H1 (cell line): ENCODE measurements at regions not wholly inside any gene's neighbourhood (a gene's known extent, or its start where the extent isn't known, plus 50 kb on each side); places are given as distances from the start of the nearest gene placed in this dataset.

Experiments used
- BRCA1 ChIP-seq: IDR thresholded peaks from 2 replicates; pipeline ENCODE4 v1.6.1; 2012; ENCODE audit warnings: low read depth, low read length, improper control_type of control experiment
- CTCF ChIP-seq, 3 experiments: IDR thresholded peaks; 1 replicate in 2 of 3; 2 replicates in 1 of 3; pipeline versions ENCODE4 v1.5.1 to v1.6.1; 2011; ENCODE audit warnings: low read length in 3 of 3, mild to moderate bottlenecking in 3 of 3, inconsistent platforms in 2 of 3, low read depth in 1 of 3, moderate library complexity in 1 of 3; ENCODE audit not compliant: insufficient read depth in 1 of 3; ENCODE audit errors: control extremely low read depth in 1 of 3
- EGR1 ChIP-seq: IDR thresholded peaks from 2 replicates; pipeline ENCODE4 v1.6.1; 2011; ENCODE audit warnings: low read depth, low read length, borderline replicate concordance
- MAX ChIP-seq: IDR thresholded peaks from 2 replicates; pipeline ENCODE4 v1.6.1; 2012; ENCODE audit warnings: inconsistent platforms
- PHF8 ChIP-seq: fragments of 200-600 bp; sonication (generic); conservative IDR thresholded peaks from 2 replicates; pipeline ENCODE4 v1.7.1; 2012; ENCODE audit warnings: low read depth, mild to moderate bottlenecking, inconsistent platforms, low read length, moderate library complexity
- POLR2A ChIP-seq, 2 experiments: IDR thresholded peaks; 1 replicate in 1 of 2; 2 replicates in 1 of 2; pipeline ENCODE4 v1.6.1; 2011; ENCODE audit warnings: low read depth in 2 of 2, low read length in 2 of 2, mild to moderate bottlenecking in 2 of 2; ENCODE audit errors: control extremely low read depth in 1 of 2
- POLR2AphosphoS5 ChIP-seq: IDR thresholded peaks from 2 replicates; pipeline ENCODE4 v1.6.1; 2011; ENCODE audit warnings: low read depth, low read length
- RBBP5 ChIP-seq: IDR thresholded peaks from 2 replicates; pipeline ENCODE4 v1.7.1; 2012; ENCODE audit warnings: low read depth, mild to moderate bottlenecking, inconsistent platforms, low read length, moderate library complexity, borderline replicate concordance
- RFX5 ChIP-seq: IDR thresholded peaks from 2 replicates; pipeline ENCODE4 v1.6.1; 2011; ENCODE audit warnings: low read depth, low read length, improper control_type of control experiment, borderline replicate concordance
- RXRA ChIP-seq: IDR thresholded peaks from 2 replicates; pipeline ENCODE4 v1.6.1; 2011; ENCODE audit warnings: low read depth, mild to moderate bottlenecking, low read length, moderate library complexity; ENCODE audit not compliant: insufficient read depth
- SP1 ChIP-seq: IDR thresholded peaks from 2 replicates; pipeline ENCODE4 v1.6.1; 2011; ENCODE audit warnings: low read depth, low read length
- SRF ChIP-seq: IDR thresholded peaks from 2 replicates; pipeline ENCODE4 v1.6.1; 2011; ENCODE audit warnings: mild to moderate bottlenecking, low read depth, low read length, moderate library complexity
- USF2 ChIP-seq: IDR thresholded peaks from 2 replicates; pipeline ENCODE4 v1.6.1; 2011; ENCODE audit warnings: low read length, improper control_type of control experiment
- ZNF274 ChIP-seq: IDR thresholded peaks from 2 replicates; pipeline ENCODE4 v1.7.0; 2012; ENCODE audit warnings: low read length, borderline replicate concordance; ENCODE audit errors: extremely low read depth

GRCh38 chr5:158051036-158051435 is 192.1 kb upstream of the CLINT1 start:
- TF ChIP-seq CTCF (IDR thresholded peaks at IDR 0.05; ENCODE audit: control extremely low read depth in 1 of 3, insufficient read depth in 1 of 3, low read depth in 1 of 3, low read length in 3 of 3) (no peak), POLR2AphosphoS5 (no peak), RFX5 (no peak), SP1 (no peak), RXRA (no peak), PHF8 (no peak), EGR1 (no peak), MAX (no peak), RBBP5 (no peak), POLR2A (IDR thresholded peaks at IDR 0.05; ENCODE audit: control extremely low read depth in 1 of 2, low read depth in 2 of 2, low read length in 2 of 2) (no peak), BRCA1 (no peak), ZNF274 (no peak), USF2 (no peak), SRF (no peak)
